AG09319 (cell line): ENCODE measurements at regions not wholly inside any gene's neighbourhood (a gene's known extent, or its start where the extent isn't known, plus 50 kb on each side); places are given as distances from the start of the nearest gene placed in this dataset.
"Not testable (repeated sequence)": the region's sequence is repeated elsewhere in the genome, so short reads cannot be mapped to it uniquely, and the experiment has no call there.

Experiments used
- DNase-seq: peaks from one replicate; pipeline ENCODE4 v3.0.0-alpha.2; 2010; ENCODE audit warnings: low read depth; ENCODE audit errors: extremely low read depth
- CTCF ChIP-seq: IDR thresholded peaks from 2 replicates; pipeline ENCODE4 v1.5.1; 2011; ENCODE audit warnings: low read depth, mild to moderate bottlenecking, inconsistent platforms, low read length, moderate library complexity

DNA sequence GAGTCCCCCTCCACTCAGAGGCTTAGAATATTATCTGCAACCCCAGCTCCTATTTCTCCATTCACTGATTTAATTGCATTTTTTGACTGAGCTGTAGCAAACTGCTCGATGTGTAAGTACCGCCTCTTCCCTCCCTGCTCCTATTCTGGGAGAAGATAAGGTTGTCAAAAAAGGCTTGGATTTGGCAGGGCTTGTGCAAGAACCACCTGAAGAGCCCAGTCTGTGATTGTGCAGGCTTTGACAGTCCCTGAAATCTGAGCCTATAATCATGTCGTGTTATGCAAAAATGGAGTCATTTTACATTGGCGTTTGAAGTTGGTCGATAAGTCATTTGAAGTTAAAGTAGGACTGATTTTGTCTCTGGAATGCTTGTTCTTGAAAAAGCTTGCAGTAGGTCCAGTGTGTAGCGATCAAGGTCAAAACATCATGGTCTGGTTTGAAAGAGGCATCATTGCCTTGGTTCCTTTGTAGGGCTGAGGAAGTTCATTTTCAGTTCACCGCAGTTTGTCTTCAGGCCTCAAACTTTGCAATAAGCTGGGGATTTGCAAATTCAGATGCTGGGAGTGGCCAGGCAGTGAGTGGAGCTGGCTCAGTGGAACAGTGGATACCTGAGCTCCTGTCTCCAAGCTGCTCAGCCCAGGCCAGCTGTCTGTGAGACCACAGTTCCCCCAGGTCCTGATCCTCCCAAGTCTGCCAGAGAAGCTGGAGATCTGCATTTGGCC, 68.8 kb downstream of the KATNIP start:
- no peak for DNase-seq
- no peak for TF ChIP-seq CTCF

DNA sequence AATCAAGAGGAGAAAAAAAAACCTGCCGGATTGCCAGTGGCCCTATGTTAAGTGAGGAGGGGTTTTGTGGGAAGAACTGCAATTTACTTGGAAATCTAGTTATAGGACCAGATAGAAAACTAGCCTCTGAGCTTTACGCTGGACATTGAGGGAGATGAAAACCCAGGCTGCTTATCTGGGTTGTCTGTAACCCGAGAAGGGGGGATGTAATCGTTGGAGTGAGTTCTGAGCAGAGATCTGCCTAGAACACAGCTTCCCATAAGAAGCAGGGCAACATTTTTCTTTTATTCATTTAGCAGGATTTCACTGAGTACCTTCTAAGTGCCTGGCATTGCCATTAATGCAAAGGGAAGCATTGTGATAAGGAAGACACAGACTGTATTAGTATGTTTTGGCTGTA, 70.6 kb downstream of the KATNIP start:
- no peak for DNase-seq
- no peak for TF ChIP-seq CTCF

DNA sequence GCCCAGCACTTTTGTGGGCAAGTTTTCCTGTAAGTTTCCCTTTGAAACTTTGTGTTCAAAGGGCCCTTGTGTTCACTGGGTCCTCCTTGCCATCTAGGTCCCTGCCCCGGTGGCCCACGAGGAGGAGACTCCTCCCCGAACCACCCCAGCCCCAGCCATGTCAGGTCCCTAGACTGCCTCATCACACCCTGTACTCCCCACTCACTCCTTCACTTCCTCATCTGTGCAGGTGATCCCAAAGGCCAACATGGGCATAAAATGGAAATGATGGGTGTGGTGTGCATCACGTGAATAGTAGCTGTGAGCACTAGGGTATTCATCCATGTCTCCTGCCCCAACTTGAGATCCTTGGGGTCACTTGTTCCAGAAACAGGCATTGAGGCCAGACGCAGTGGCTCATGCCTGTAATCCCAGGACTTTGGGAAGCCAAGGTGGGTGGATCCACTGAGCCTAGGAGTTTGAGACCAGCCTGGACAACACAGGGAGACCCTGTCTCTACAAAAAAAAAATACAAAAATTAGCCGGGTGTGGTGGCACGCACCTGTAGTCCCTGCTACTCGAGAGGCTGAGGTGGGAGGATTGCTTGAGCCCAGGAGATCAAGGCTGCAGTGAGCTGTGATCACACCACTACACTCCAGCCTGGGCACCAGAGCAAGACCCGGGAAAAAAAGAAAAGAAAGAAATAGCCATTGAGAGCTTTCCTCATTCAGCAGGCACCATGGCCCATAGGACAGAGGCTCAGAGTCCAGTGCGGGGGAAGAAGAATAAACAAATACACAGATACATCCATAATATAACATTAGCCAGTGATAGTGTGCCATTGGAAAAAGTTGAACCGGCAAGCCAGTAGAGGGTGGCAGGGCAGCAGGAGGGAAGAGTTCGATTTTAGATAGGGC, 74.5 kb downstream of the KATNIP start:
- DNase-seq: no peak
- no peak for TF ChIP-seq CTCF

DNA sequence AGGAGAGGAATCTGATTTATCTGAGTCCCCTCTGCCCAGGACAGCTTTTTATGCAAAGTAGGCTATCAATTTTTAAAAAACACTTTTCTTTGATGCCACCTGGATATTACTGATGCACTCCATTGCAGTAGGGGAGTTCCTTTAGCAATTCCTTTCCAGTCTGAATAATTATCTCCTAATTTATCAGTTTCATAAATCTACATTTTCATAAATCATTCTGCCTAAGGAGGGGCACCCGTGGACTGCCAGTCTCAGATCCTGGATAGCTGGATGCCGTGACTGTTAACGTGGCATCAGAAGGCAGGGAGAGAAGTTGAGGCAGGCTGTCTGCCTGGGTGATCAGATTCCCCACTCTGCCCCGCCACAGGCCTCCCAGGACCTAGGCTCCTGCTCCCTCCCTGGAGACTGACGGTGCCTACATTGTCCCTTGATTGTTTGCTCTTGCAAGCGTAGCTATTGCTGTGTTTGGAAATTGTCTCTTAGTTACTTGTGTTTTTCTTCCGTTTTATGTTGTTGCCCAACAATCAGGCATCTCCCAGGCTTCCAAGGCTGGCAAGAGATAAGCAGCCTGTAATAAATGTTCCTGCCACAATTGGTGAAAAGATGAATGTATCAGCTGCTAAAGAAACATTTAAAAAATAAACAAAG, 75.2 kb downstream of the KATNIP start:
- no peak for TF ChIP-seq CTCF
- DNase-seq: peak; percentile 30

DNA sequence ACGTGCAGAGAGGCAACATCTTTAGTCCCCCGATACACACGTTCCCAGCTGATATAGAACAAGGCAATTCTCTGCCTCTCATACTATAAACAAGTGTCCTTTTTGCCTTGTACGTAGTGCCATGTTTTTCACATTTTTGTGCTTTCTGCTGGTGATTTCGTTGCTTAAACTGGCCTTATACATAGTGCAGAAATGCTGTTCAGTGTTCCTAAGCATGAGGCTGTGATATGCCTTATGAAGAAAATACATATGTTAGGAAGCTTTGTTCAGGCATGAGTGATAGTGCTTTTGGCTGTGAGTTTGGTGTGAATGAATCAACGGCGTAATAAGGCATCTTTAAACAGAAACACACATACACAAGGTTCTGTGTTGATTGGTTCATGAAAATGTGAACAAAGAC, 77.2 kb downstream of the KATNIP start:
- DNase-seq: no peak
- TF ChIP-seq CTCF: no peak

GRCh38 chr16:27628241-27628942, 78.4 kb downstream of the KATNIP start:
- DNase-seq: no peak
- no peak for TF ChIP-seq CTCF

DNA sequence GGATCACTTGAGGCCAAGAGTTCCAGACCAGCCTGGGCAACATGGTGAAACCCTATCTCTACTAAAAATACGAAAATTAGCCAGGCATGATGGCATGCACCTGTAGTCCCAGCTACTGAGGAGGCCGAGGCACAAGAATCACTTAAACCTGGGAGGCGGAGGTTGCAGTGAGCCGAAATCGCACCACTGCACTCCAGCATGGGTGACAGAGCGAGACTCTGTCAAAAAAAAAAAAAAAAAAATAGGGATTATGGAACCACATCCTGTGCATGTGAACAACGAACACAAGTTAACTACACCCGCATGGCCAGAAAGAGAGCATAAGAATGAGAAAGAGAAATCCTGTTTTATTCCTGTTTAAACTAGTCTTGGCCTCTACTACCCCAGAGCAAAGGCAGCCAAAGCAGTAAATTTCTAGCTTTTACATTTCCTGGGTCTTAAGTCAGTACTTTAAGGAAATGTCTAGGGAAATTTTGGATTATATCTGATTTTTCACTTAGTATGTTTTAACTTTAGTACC, 79.1 kb downstream of the KATNIP start:
- not testable (repeated sequence) for DNase-seq
